OCI-LY3 (cell line): ENCODE measurements at regions not wholly inside any gene's neighbourhood (a gene's known extent, or its start where the extent isn't known, plus 50 kb on each side); places are given as distances from the start of the nearest gene placed in this dataset.

Experiments used
- H2AFZ ChIP-seq: fragments of 200-600, 300-600 bp; shearing (Covaris generic); 2 replicates; pipeline ENCODE4 v1.6.0; 2014; ENCODE audit warnings: antibody characterized with exemption, low read depth, low read length
- H3K27ac ChIP-seq: fragments of 200-600, 300-600 bp; sonication (generic); 2 replicates; pipeline ENCODE4 v1.5.1; 2014; ENCODE audit warnings: mild to moderate bottlenecking, low read length, moderate library complexity, mixed read lengths
- H3K27me3 ChIP-seq: fragments of 200-600, 300-600 bp; sonication (generic); 2 replicates; pipeline ENCODE4 v1.6.1; 2014; ENCODE audit warnings: low read depth, low read length, mixed read lengths
- H3K36me3 ChIP-seq: fragments of 200-600, 300-600 bp; sonication (generic); replicated peaks from 2 replicates; pipeline ENCODE3; 2014; ENCODE audit warnings: low read depth, low read length, mixed read lengths
- H3K4me1 ChIP-seq: fragments of 300-600, 200-600 bp; sonication (generic); 2 replicates; pipeline ENCODE4 v1.6.1; 2014; ENCODE audit warnings: low read length, mixed read lengths
- H3K4me2 ChIP-seq: fragments of 200-600, 300-600 bp; sonication (generic); 2 replicates; pipeline ENCODE4 v1.6.1; 2014; ENCODE audit warnings: low read length, mixed read lengths
- H3K4me3 ChIP-seq: fragments of 300-600, 200-600 bp; sonication (generic); 2 replicates; pipeline ENCODE4 v1.5.1; 2014; ENCODE audit warnings: antibody characterized with exemption, mild to moderate bottlenecking, low read length, moderate library complexity
- H3K79me2 ChIP-seq: fragments of 300-600, 200-600 bp; shearing (Covaris generic); 2 replicates; pipeline ENCODE4 v1.6.1; 2014; ENCODE audit warnings: mild to moderate bottlenecking, low read length, mixed read lengths
- H3K9ac ChIP-seq: fragments of 300-600, 200-600 bp; shearing (Covaris generic); 2 replicates; pipeline ENCODE4 v1.6.0; 2014; ENCODE audit warnings: mild to moderate bottlenecking, low read length, moderate library complexity
- H3K9me3 ChIP-seq: fragments of 200-600, 300-600 bp; shearing (Covaris generic); 2 replicates; pipeline ENCODE4 v1.6.1; 2014; ENCODE audit warnings: low read length, mixed read lengths; ENCODE audit not compliant: insufficient read depth
- H4K20me1 ChIP-seq: fragments of 200-600, 300-600 bp; sonication (generic); 2 replicates; pipeline ENCODE4 v1.6.1; 2016; ENCODE audit warnings: low read length, mixed read lengths; ENCODE audit not compliant: insufficient read depth
- CTCF ChIP-seq: fragments of 200-600, 300-600 bp; sonication (generic); IDR thresholded peaks from 2 replicates; pipeline ENCODE4 v1.5.1; 2014; ENCODE audit warnings: antibody characterized with exemption, low read length, low read depth
- EZH2phosphoT487 ChIP-seq: fragments of 200-600 bp; shearing (Covaris generic); IDR thresholded peaks from 2 replicates; pipeline ENCODE4 v1.6.1; 2018; ENCODE audit warnings: antibody characterized with exemption, mixed run types, low read depth

GRCh38 chr2:228378696-228379425, 197.4 kb upstream of the SPHKAP start:
- Histone ChIP-seq H3K4me1 (peaks cover 6% of the 10 kb centered on the region; the same call in 1 of the 2 replicates), H3K36me3 (no peaks in the 10 kb centered on the region), H3K4me2 (no peak overlapping the region), H3K79me2 (no peaks in the 10 kb centered on the region), H2AFZ (no peak overlapping the region), H3K9me3 (no peaks in the 10 kb centered on the region), H3K9ac (no peak overlapping the region), H3K27ac (no peak overlapping the region), H3K4me3 (no peak overlapping the region), H3K27me3 (no peaks in the 10 kb centered on the region), H4K20me1 (no peaks in the 10 kb centered on the region)
- TF ChIP-seq EZH2phosphoT487 = no peak
- no peak for TF ChIP-seq CTCF

GRCh38 chr2:228378233-228378632, 196.7 kb upstream of the SPHKAP start:
- Histone ChIP-seq H3K27ac (no peak overlapping the region), H3K27me3 (no peaks in the 10 kb centered on the region), H3K79me2 (no peaks in the 10 kb centered on the region), H2AFZ (no peak overlapping the region), H4K20me1 (no peaks in the 10 kb centered on the region), H3K36me3 (no peaks in the 10 kb centered on the region), H3K4me3 (no peak overlapping the region), H3K4me1 (peaks cover 7% of the 10 kb centered on the region; the same call in 1 of the 2 replicates), H3K9me3 (no peaks in the 10 kb centered on the region), H3K9ac (no peak overlapping the region), H3K4me2 (no peak overlapping the region)
- TF ChIP-seq EZH2phosphoT487 (no peak), CTCF (no peak)

GRCh38 chr2:228377533-228377932, 196.0 kb upstream of the SPHKAP start:
- Histone ChIP-seq H3K4me1 (peaks cover 9% of the 10 kb centered on the region; the same call in 1 of the 2 replicates), H4K20me1 (no peaks in the 10 kb centered on the region), H3K4me2 (no peak overlapping the region), H2AFZ (no peak overlapping the region), H3K27me3 (no peaks in the 10 kb centered on the region), H3K27ac (no peak overlapping the region), H3K9ac (no peak overlapping the region), H3K4me3 (no peak overlapping the region), H3K9me3 (no peaks in the 10 kb centered on the region), H3K36me3 (no peaks in the 10 kb centered on the region), H3K79me2 (no peaks in the 10 kb centered on the region)
- TF ChIP-seq EZH2phosphoT487 (no peak), CTCF (no peak)

GRCh38 chr2:228374741-228375140, 193.3 kb upstream of the SPHKAP start:
- no peak overlapping the region for H3K27ac ChIP-seq
- no peaks in the 10 kb centered on the region for H4K20me1 ChIP-seq
- no peaks in the 10 kb centered on the region for H3K36me3 ChIP-seq
- no peaks in the 10 kb centered on the region for H3K27me3 ChIP-seq
- H3K9me3 ChIP-seq = no peaks in the 10 kb centered on the region
- H3K4me2 ChIP-seq = no peak overlapping the region
- peaks cover 9% of the 10 kb centered on the region; the same call in 1 of the 2 replicates for H3K4me1 ChIP-seq
- no peak overlapping the region for H3K9ac ChIP-seq
- H3K4me3 ChIP-seq = no peak overlapping the region
- H2AFZ ChIP-seq = no peak overlapping the region
- H3K79me2 ChIP-seq = no peaks in the 10 kb centered on the region
- TF ChIP-seq EZH2phosphoT487 (no peak), CTCF (no peak)
